ENCODE measurements at regions not wholly inside any gene's neighbourhood (a gene's known extent, or its start where the extent isn't known, plus 50 kb on each side); places are given as distances from the start of the nearest gene placed in this dataset.

GRCh38 chr11:70751142-70751734, 352.9 kb downstream of the CTTN start:
- DNase-seq, result no peak
- TF ChIP-seq, protein P1, sequence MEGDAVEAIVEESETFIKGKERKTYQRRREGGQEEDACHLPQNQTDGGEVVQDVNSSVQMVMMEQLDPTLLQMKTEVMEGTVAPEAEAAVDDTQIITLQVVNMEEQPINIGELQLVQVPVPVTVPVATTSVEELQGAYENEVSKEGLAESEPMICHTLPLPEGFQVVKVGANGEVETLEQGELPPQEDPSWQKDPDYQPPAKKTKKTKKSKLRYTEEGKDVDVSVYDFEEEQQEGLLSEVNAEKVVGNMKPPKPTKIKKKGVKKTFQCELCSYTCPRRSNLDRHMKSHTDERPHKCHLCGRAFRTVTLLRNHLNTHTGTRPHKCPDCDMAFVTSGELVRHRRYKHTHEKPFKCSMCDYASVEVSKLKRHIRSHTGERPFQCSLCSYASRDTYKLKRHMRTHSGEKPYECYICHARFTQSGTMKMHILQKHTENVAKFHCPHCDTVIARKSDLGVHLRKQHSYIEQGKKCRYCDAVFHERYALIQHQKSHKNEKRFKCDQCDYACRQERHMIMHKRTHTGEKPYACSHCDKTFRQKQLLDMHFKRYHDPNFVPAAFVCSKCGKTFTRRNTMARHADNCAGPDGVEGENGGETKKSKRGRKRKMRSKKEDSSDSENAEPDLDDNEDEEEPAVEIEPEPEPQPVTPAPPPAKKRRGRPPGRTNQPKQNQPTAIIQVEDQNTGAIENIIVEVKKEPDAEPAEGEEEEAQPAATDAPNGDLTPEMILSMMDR (conservative IDR thresholded peaks at IDR 0.05), result no peak
- TF ChIP-seq EZH2 (IDR thresholded peaks at IDR 0.05; ENCODE audit: low read depth), result no peak
- ChIA-PET CTCF (interaction anchor here (0.7 kb wide), 1 partner anchor 1298 kb away, joined by 3 read pairs; no protein-coding TSS in a partner anchor), POLR2A (ENCODE audit: unreplicated experiment) (no interaction called here)
- Histone ChIP-seq H3K4me2 (no peak overlapping the region), H3K27ac (no peak overlapping the region), H3K36me3 (ENCODE audit: low read depth) (no peaks in the 10 kb centered on the region), H2AFZ (no peak overlapping the region), H3K4me1 (replicated peaks; ENCODE audit: insufficient read depth) (no peaks in the 10 kb centered on the region), H3K79me2 (ENCODE audit: low read depth) (no peaks in the 10 kb centered on the region), H3F3A (ENCODE audit: insufficient read depth, low read depth) (no peaks in the 10 kb centered on the region), H3K27me3 (ENCODE audit: insufficient read depth, low read depth) (no peaks in the 10 kb centered on the region), H4K20me1 (ENCODE audit: insufficient read depth) (0 out of 2 replicates have a peak, but pooled peaks cover 14% of the 10 kb centered on the region), H3K4me3 (0 out of 2 replicates have a peak overlapping the region, but pooled peaks have one; percentile 3), H3K9me3 (ENCODE audit: insufficient read depth, low read depth) (peaks cover 22% of the 10 kb centered on the region), H3K9me2 (ENCODE audit: insufficient read depth) (no peaks in the 10 kb centered on the region)
- BruUV-seq (replicated peaks), result no TSS peak
- intact Hi-C loops (cut with micrococcal nuclease; ENCODE audit: unreplicated experiment), result no loop called here

GRCh38 chr11:70755410-70756158, 357.3 kb downstream of the CTTN start:
- intact Hi-C loops (cut with micrococcal nuclease; ENCODE audit: unreplicated experiment), result loop anchor here (1.0 kb wide), 1 partner anchor 288 kb away; no protein-coding TSS in a partner anchor
- Histone ChIP-seq H3F3A (ENCODE audit: insufficient read depth, low read depth) (peaks cover 2% of the 10 kb centered on the region; the same call in 1 of the 2 replicates), H3K79me2 (ENCODE audit: low read depth) (no peaks in the 10 kb centered on the region), H3K4me2 (peak overlapping the region; percentile 23; the same call in 1 of the 2 replicates), H3K9me2 (ENCODE audit: insufficient read depth) (no peaks in the 10 kb centered on the region), H3K27me3 (ENCODE audit: insufficient read depth, low read depth) (no peaks in the 10 kb centered on the region), H3K36me3 (ENCODE audit: low read depth) (no peaks in the 10 kb centered on the region), H3K9me3 (ENCODE audit: insufficient read depth, low read depth) (peaks cover 16% of the 10 kb centered on the region), H3K4me3 (no peak overlapping the region), H3K4me1 (replicated peaks; ENCODE audit: insufficient read depth) (peaks cover 9% of the 10 kb centered on the region), H4K20me1 (ENCODE audit: insufficient read depth) (0 out of 2 replicates have a peak, but pooled peaks cover 9% of the 10 kb centered on the region), H2AFZ (no peak overlapping the region), H3K27ac (no peak overlapping the region)
- CTCF ChIA-PET, result interaction anchor here (0.6 kb wide), 1 partner anchor 272 kb away, joined by 15 read pairs; no protein-coding TSS in a partner anchor
- DNase-seq, result peak; percentile 60 to 84
- no TSS peak for BruUV-seq (replicated peaks)
- POLR2A ChIA-PET (ENCODE audit: unreplicated experiment), result no interaction called here
- TF ChIP-seq, protein P1 (conservative IDR thresholded peaks at IDR 0.05), result peak; percentile 92
- no peak for TF ChIP-seq EZH2 (IDR thresholded peaks at IDR 0.05; ENCODE audit: low read depth)

GRCh38 chr11:70756341-70756740, 358.0 kb downstream of the CTTN start:
- Histone ChIP-seq H3K9me2 (ENCODE audit: insufficient read depth) (no peaks in the 10 kb centered on the region), H3K27ac (no peak overlapping the region), H3K36me3 (ENCODE audit: low read depth) (no peaks in the 10 kb centered on the region), H3K79me2 (ENCODE audit: low read depth) (no peaks in the 10 kb centered on the region), H3K27me3 (ENCODE audit: insufficient read depth, low read depth) (no peaks in the 10 kb centered on the region), H3F3A (ENCODE audit: insufficient read depth, low read depth) (peaks cover 8% of the 10 kb centered on the region; the same call in 1 of the 2 replicates), H4K20me1 (ENCODE audit: insufficient read depth) (0 out of 2 replicates have a peak, but pooled peaks cover 9% of the 10 kb centered on the region), H3K4me2 (no peak overlapping the region), H3K4me3 (no peak overlapping the region), H2AFZ (no peak overlapping the region), H3K4me1 (replicated peaks; ENCODE audit: insufficient read depth) (peaks cover 14% of the 10 kb centered on the region), H3K9me3 (ENCODE audit: insufficient read depth, low read depth) (peaks cover 9% of the 10 kb centered on the region)
- no TSS peak for BruUV-seq (replicated peaks)
- DNase-seq, result no peak
- ChIA-PET POLR2A (ENCODE audit: unreplicated experiment) (no interaction called here), CTCF (interaction anchor here (0.6 kb wide), 1 partner anchor 273 kb away, joined by 15 read pairs; no protein-coding TSS in a partner anchor)
- TF ChIP-seq, protein P1 (conservative IDR thresholded peaks at IDR 0.05), result no peak
- no peak for TF ChIP-seq EZH2 (IDR thresholded peaks at IDR 0.05; ENCODE audit: low read depth)
- intact Hi-C loops (cut with micrococcal nuclease; ENCODE audit: unreplicated experiment), result no loop called here
